ENCODE measurements at regions not wholly inside any gene's neighbourhood (a gene's known extent, or its start where the extent isn't known, plus 50 kb on each side); places are given as distances from the start of the nearest gene placed in this dataset.

- no peak for DNase-seq (ENCODE audit: low read depth, low spot score)
- ChIA-PET RAD21 (ENCODE audit: unreplicated experiment) (no interaction called here), POLR2A (no interaction called here), SMC1A (ENCODE audit: uncharacterized antibody, unreplicated experiment) (no interaction called here), CTCF (no interaction called here)
- Histone ChIP-seq H3K27me3 (replicated peaks in 1 of 2; ENCODE audit: control insufficient read depth in 2 of 2, insufficient read depth in 2 of 2, low read length in 1 of 2) (no peaks in the 10 kb centered on the region), H3K9ac (ENCODE audit: control insufficient read depth, insufficient read depth, low read length) (no peak overlapping the region), H3K4me3 (no peak overlapping the region), H3K79me2 (ENCODE audit: control insufficient read depth, insufficient read depth, low read length) (no peaks in the 10 kb centered on the region), H3K4me2 (ENCODE audit: control insufficient read depth, insufficient read depth) (no peak overlapping the region), H3K9me3 (replicated peaks; ENCODE audit: control insufficient read depth, insufficient read depth, low read length) (no peaks in the 10 kb centered on the region), H3K4me1 (ENCODE audit: control insufficient read depth, insufficient read depth, low read length) (no peaks in the 10 kb centered on the region), H2AFZ (ENCODE audit: control insufficient read depth, low read depth, low read length) (no peak overlapping the region), H3K36me3 (ENCODE audit: control insufficient read depth in 2 of 2, insufficient read depth in 2 of 2, low read length in 1 of 2) (no peaks in the 10 kb centered on the region), H3K27ac (ENCODE audit: control insufficient read depth, insufficient read depth) (no peak overlapping the region), H4K20me1 (ENCODE audit: control insufficient read depth, insufficient read depth) (no peaks in the 10 kb centered on the region)
- FAIRE-seq = no peak
- in situ Hi-C loops (cut with MboI) (no loop called here), intact Hi-C loops (cut with micrococcal nuclease; ENCODE audit: unreplicated experiment) (no loop called here)
- no TSS peak for BruUV-seq (replicated peaks)
- TF ChIP-seq CBX5 (IDR thresholded peaks at IDR 0.05; ENCODE audit: low read depth) (no peak), YY1 (IDR thresholded peaks at IDR 0.05; ENCODE audit: low read depth, low read length) (no peak), CBX3 (IDR thresholded peaks at IDR 0.05; ENCODE audit: borderline replicate concordance, low read depth) (no peak), E2F8 (IDR thresholded peaks at IDR 0.05; ENCODE audit: low read depth, partially characterized antibody) (no peak), TARDBP (IDR thresholded peaks at IDR 0.05; ENCODE audit: borderline replicate concordance) (no peak), ATF2 (IDR thresholded peaks at IDR 0.05; ENCODE audit: low read length) (no peak), RELB (IDR thresholded peaks at IDR 0.05; ENCODE audit: low read depth) (no peak), MEF2B (IDR thresholded peaks at IDR 0.05; ENCODE audit: partially characterized antibody, poor library complexity, severe bottlenecking) (no peak), ELK1 (IDR thresholded peaks at IDR 0.05; ENCODE audit: low read depth, low read length) (no peak), SREBF2 (IDR thresholded peaks at IDR 0.05; ENCODE audit: low read length) (no peak), NR2C2 (IDR thresholded peaks at IDR 0.05; ENCODE audit: borderline replicate concordance, control insufficient read depth, insufficient read length, low read depth) (no peak), NRF1 (conservative IDR thresholded peaks at IDR 0.05; ENCODE audit: low read depth, low read length) (no peak), TBL1XR1 (IDR thresholded peaks at IDR 0.05; ENCODE audit: low read depth, low read length) (no peak), RCOR1 (conservative IDR thresholded peaks at IDR 0.05; ENCODE audit: low read depth, low read length) (no peak)
- WGBS (ENCODE audit: insufficient coverage, insufficient replicate concordance, low lambda C conversion rate, missing lambda C conversion rate) = 3% methylated on average over 2 of the region's 2 CpGs
- ATAC-seq = no peak
These were observed 555.2 kb upstream of the PRKX start for GRCh38 chrX:4268676-4269075.

All from GM12878 (cell line).